Neural crest cell (in vitro differentiated cells): ENCODE measurements at regions not wholly inside any gene's neighbourhood (a gene's known extent, or its start where the extent isn't known, plus 50 kb on each side); places are given as distances from the start of the nearest gene placed in this dataset.

Source experiments
- DNase-seq: peaks from one replicate; pipeline ENCODE4 v3.0.0; 2021; ENCODE audit warnings: low read depth, mixed read lengths, low spot score
- H3K27ac Mint-ChIP-seq: one replicate; pipeline ENCODE4 v1.8.0; 2021; ENCODE audit warnings: mild to moderate bottlenecking, mixed read lengths; ENCODE audit not compliant: unreplicated experiment
- H3K27me3 Mint-ChIP-seq: 2 replicates; pipeline ENCODE4 v1.8.0; 2021; ENCODE audit warnings: low read depth, mild to moderate bottlenecking, mixed read lengths
- H3K36me3 Mint-ChIP-seq: 2 replicates; pipeline ENCODE4 v1.8.0; 2021; ENCODE audit warnings: low read depth, mild to moderate bottlenecking, mixed read lengths
- H3K4me1 Mint-ChIP-seq: 2 replicates; pipeline ENCODE4 v1.8.0; 2021; ENCODE audit warnings: mixed read lengths
- H3K4me3 Mint-ChIP-seq: one replicate; pipeline ENCODE4 v1.8.0; 2021; ENCODE audit warnings: mild to moderate bottlenecking, mixed read lengths
- H3K9me3 Mint-ChIP-seq: 2 replicates; pipeline ENCODE4 v1.8.0; 2021; ENCODE audit warnings: mixed read lengths
- CTCF ChIP-seq: fragments of 200-600 bp; sonication (generic); conservative IDR thresholded peaks from 2 replicates; pipeline ENCODE4 v1.5.0; 2021; ENCODE audit warnings: antibody characterized with exemption, mild to moderate bottlenecking

GRCh38 chr1:30339866-30340265 is 383.5 kb downstream of the MATN1 start:
- H3K27me3 Mint-ChIP-seq: peaks cover 47% of the 10 kb centered on the region
- DNase-seq: no peak
- no peaks in the 10 kb centered on the region for H3K4me1 Mint-ChIP-seq
- H3K36me3 Mint-ChIP-seq: no peaks in the 10 kb centered on the region
- no peak overlapping the region for H3K4me3 Mint-ChIP-seq
- TF ChIP-seq CTCF: no peak
- peaks cover 4% of the 10 kb centered on the region for H3K9me3 Mint-ChIP-seq
- no peak overlapping the region for H3K27ac Mint-ChIP-seq

- Mint-ChIP-seq H3K4me3 (no peak overlapping the region), H3K27me3 (peaks cover 39% of the 10 kb centered on the region), H3K9me3 (peaks cover 4% of the 10 kb centered on the region), H3K27ac (no peak overlapping the region), H3K4me1 (no peaks in the 10 kb centered on the region), H3K36me3 (no peaks in the 10 kb centered on the region)
- no peak for TF ChIP-seq CTCF
- no peak for DNase-seq
Measured at GRCh38 chr1:30338765-30339164, 384.6 kb downstream of the MATN1 start.

- DNase-seq: no peak
Measured at GRCh38 chr1:30337324-30337620, 386.1 kb downstream of the MATN1 start.

GRCh38 chr1:30336550-30337323 is 386.6 kb downstream of the MATN1 start:
- H3K9me3 Mint-ChIP-seq: no peaks in the 10 kb centered on the region
- H3K36me3 Mint-ChIP-seq: no peaks in the 10 kb centered on the region
- H3K4me1 Mint-ChIP-seq: no peaks in the 10 kb centered on the region
- no peak overlapping the region for H3K4me3 Mint-ChIP-seq
- no peak for DNase-seq
- H3K27me3 Mint-ChIP-seq: peaks cover 20% of the 10 kb centered on the region
- H3K27ac Mint-ChIP-seq: no peak overlapping the region
- no peak for TF ChIP-seq CTCF

More at GRCh38 chr1:30337324-30337620, 386.1 kb downstream of the MATN1 start:
- H3K36me3 Mint-ChIP-seq: no peaks in the 10 kb centered on the region
- no peak overlapping the region for H3K27ac Mint-ChIP-seq
- H3K4me3 Mint-ChIP-seq: no peak overlapping the region
- H3K4me1 Mint-ChIP-seq: no peaks in the 10 kb centered on the region
- TF ChIP-seq CTCF: no peak
- no peaks in the 10 kb centered on the region for H3K9me3 Mint-ChIP-seq
- H3K27me3 Mint-ChIP-seq: peaks cover 25% of the 10 kb centered on the region

- H3K9me3 Mint-ChIP-seq: no peaks in the 10 kb centered on the region
- no peaks in the 10 kb centered on the region for H3K36me3 Mint-ChIP-seq
- H3K4me1 Mint-ChIP-seq: no peaks in the 10 kb centered on the region
- H3K27ac Mint-ChIP-seq: no peak overlapping the region
- no peak overlapping the region for H3K4me3 Mint-ChIP-seq
- no peak for DNase-seq
- no peak for TF ChIP-seq CTCF
- H3K27me3 Mint-ChIP-seq: peaks cover 13% of the 10 kb centered on the region
Measured at GRCh38 chr1:30335997-30336390, 387.4 kb downstream of the MATN1 start.
